ENCODE measurements at regions not wholly inside any gene's neighbourhood (a gene's known extent, or its start where the extent isn't known, plus 50 kb on each side); places are given as distances from the start of the nearest gene placed in this dataset.

DNA sequence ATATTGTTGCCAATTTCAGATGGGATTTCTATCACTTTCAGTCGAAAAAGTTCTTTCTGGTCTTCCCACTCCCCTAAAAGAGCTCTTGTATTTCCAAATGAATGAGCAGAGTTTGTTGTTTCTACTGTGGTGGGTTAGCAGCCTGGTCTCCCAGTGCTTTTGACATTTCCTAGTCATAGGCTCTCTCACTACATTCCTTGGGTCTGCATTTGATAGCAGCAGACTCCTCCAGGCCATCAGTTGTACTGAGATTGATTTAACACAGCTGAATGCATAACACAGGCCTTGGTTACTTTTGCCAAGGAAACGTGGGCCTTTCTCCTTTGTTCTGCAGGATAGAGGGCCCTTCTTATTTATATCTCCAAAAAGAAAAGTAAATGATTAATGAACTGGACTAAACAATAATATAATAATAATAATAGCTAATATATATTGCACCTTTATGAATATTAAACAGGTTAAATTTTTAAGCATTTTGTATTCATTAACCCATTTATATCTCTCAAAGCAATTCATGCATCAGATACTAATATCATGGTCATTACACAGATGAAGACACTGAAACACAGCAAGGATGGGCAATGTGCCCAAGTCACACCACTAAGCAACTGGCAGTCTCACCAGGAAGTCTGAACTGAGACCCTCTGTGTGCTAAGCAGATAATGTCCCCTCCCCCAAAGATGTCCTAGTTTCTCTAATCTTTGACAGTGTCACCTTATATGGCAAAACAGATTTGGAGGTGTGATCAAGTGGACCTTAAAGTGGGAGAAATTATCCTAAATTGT lies 1579.2 kb downstream of the AACS start:
- no peak for TF ChIP-seq POLR2A (IDR thresholded peaks at IDR 0.05; ENCODE audit: low read depth)
- TF ChIP-seq POLR2AphosphoS5 (IDR thresholded peaks at IDR 0.05) = no peak
- TF ChIP-seq, protein P1, sequence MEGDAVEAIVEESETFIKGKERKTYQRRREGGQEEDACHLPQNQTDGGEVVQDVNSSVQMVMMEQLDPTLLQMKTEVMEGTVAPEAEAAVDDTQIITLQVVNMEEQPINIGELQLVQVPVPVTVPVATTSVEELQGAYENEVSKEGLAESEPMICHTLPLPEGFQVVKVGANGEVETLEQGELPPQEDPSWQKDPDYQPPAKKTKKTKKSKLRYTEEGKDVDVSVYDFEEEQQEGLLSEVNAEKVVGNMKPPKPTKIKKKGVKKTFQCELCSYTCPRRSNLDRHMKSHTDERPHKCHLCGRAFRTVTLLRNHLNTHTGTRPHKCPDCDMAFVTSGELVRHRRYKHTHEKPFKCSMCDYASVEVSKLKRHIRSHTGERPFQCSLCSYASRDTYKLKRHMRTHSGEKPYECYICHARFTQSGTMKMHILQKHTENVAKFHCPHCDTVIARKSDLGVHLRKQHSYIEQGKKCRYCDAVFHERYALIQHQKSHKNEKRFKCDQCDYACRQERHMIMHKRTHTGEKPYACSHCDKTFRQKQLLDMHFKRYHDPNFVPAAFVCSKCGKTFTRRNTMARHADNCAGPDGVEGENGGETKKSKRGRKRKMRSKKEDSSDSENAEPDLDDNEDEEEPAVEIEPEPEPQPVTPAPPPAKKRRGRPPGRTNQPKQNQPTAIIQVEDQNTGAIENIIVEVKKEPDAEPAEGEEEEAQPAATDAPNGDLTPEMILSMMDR (IDR thresholded peaks at IDR 0.05) = no peak
